Retina (tissue), 1 donor: ENCODE measurements at regions not wholly inside any gene's neighbourhood (a gene's known extent, or its start where the extent isn't known, plus 50 kb on each side); places are given as distances from the start of the nearest gene placed in this dataset.
"Not testable (repeated sequence)": the region's sequence is repeated elsewhere in the genome, so short reads cannot be mapped to it uniquely, and the experiment has no call there.

ENCODE experiments used
- DNase-seq: peaks from one replicate; pipeline ENCODE4 v3.0.0-alpha.2; 2016

GRCh38 chr6:105692613-105693215, 289.8 kb upstream of the PREP start:
- DNase-seq = peak; percentile 32

- peak; percentile 8 for DNase-seq
These were observed 289.1 kb upstream of the PREP start for GRCh38 chr6:105691971-105692370.

DNA sequence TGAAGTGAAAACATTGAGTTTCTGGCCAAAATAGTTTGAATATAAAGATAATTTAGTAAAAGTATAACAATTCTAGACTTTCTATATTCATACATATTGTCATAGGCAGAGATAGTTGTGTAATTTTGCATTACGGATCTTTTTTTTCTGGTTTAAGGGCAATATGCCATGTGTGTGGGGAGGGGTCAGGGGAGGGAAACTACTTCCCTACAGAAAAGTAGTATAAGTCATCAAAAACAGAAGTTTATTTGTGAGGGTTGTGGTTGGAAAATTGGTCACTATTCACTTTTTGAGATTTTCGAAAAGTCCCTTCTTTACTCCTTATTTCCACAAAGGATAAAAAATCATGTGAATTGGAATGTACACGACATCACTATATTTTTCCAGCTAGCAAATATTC, 288.2 kb upstream of the PREP start:
- DNase-seq = no peak

DNA sequence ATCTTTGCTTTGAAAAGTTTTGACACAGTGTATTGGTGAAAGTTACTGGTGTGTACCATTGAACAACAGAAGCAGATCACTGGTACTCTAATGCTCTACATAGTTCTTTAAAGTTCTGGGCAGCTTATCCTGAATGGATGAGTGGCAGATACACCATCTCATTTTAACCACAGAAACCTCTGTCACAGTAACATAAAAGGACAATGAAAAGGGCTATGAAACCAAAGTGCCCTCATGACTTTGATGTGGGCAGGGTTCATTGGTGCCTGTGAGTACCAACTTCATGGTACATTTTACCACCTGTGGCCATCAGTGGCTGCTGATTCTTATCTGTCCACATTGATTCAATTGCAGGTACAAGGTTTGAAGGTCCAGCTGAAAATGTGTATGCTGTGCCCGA, 285.7 kb upstream of the PREP start:
- no peak for DNase-seq

DNA sequence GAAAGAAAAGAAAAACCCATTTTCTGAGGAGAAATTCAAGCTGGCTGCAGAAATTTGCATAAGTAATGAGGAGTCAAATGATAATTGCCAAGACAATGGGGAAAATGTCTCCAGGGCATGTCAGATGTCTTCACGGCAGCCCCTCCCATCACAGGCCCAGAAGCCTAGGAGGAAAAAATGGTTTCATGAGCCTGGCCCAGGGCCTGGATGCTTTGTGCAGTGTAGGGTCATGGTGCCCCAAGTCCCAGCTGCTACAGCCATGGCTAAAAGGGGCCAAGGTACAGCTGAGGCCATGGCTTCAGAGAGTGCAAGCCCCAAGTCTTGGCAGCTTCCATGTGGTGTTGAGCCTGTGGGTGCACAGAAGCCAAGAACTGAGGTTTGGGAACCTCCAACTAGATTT, 283.9 kb upstream of the PREP start:
- not testable (repeated sequence) for DNase-seq

DNA sequence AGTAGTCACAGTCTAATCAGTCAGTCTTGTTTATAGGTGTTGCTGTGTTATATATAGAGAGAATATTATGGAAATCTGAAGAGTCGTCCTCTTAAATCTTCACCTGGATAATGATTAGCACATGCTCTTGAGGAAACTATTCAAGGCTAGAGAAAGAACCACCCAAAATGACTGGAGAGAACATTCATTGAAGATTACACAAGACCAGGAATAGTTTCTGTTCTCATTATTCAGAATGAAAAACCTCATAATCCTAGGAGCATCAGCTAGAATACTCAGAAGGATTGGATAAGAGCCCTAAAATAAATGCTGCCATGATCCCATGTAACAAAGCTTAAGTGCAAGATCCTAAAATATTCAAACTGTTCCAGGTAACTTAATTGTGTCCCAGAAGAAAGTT, 278.2 kb upstream of the PREP start:
- DNase-seq = no peak

- no peak for DNase-seq
These were observed 277.2 kb upstream of the PREP start for GRCh38 chr6:105680131-105680530.

GRCh38 chr6:105678516-105678915, 275.6 kb upstream of the PREP start:
- DNase-seq = no peak

DNA sequence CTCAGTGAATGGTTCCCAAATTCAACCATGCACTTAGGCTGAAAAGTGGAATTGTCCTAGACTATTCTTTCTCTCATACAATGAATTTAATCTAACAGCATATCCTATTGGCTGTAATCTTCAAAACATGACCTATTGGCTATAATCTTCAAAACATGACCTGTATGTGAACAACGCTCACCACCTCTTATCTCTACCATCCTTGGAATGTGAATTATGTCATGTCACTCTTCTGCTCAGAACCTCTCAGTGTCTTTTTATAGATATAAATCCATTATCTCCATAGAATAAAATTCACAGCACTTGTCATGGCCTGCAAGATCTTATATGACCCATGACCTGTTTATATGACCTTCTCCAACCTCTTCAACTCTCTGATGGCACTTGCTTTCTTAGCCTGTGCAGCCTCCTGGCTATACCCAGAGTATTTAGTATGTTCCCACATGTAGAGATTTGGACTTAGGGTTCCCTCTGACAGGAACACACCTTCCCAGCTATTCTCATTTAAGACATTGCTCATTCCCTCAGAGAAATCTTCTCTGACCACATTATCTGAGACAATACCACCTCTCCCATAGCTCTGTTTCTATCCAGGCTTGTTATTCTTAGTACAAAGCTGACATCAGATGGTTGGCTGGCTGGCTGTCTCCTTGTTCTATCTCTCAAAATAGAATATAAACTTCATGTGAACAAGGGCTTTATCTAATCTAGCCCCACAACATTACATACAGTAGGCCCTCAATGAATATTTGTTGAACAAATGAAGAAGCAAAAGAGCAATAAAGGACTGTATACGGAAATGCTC, 275.0 kb upstream of the PREP start:
- DNase-seq = no peak

- DNase-seq = no peak
These were observed 274.0 kb upstream of the PREP start for GRCh38 chr6:105676857-105677256.

- no peak for DNase-seq
These were observed 273.0 kb upstream of the PREP start for GRCh38 chr6:105675715-105676397.

- not testable (repeated sequence) for DNase-seq
These were observed 270.1 kb upstream of the PREP start for GRCh38 chr6:105672856-105673538.

- no peak for DNase-seq
These were observed 266.4 kb upstream of the PREP start for GRCh38 chr6:105669232-105669631.

- DNase-seq = no peak
These were observed 264.2 kb upstream of the PREP start for GRCh38 chr6:105667056-105667455.

DNA sequence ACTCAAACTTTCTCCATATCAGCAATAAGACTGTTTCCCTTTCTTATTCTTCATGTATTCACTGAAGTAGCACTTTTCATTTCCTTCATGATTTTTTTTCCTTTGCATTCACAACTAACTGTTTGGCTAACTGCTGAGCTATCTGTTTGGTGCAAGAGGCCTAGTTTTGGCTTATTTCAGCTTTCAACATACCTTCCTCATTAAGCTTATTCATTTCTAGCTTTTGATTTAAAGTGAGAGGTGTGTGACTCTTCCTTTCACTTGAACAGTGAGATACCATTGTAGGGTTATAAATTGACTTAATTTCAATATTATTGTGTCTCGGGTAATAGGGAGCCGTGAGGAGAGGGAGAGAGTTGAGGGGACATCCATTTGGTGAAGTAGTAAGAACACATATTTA, 262.0 kb upstream of the PREP start:
- DNase-seq = no peak

GRCh38 chr6:105651969-105652368, 249.1 kb upstream of the PREP start:
- DNase-seq = no peak

GRCh38 chr6:105650347-105650746, 247.5 kb upstream of the PREP start:
- DNase-seq = no peak

- no peak for DNase-seq
These were observed 246.3 kb upstream of the PREP start for GRCh38 chr6:105649192-105649591.

- DNase-seq = no peak
These were observed 245.4 kb upstream of the PREP start for GRCh38 chr6:105648276-105648675.

- DNase-seq = no peak
These were observed 243.5 kb upstream of the PREP start for GRCh38 chr6:105646391-105646867.

DNA sequence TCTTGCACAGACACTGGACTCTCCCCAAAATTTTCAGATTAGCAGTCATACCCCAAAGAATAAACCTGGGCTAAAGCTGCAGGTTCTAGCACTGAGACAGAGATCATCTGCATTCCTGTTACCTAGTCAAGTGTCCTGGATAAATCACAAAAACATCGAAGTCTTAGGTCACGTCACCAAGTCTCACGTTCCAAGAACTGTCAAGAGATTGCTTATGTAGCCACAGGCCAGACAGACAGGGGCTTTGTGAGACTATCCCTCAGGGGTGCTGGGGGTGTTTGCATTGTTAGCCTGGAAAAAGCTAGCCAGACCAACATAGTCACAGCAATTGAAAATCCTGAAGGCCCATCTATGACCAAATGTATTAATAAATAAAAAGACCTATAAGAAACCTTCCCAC, 243.1 kb upstream of the PREP start:
- no peak for DNase-seq

DNA sequence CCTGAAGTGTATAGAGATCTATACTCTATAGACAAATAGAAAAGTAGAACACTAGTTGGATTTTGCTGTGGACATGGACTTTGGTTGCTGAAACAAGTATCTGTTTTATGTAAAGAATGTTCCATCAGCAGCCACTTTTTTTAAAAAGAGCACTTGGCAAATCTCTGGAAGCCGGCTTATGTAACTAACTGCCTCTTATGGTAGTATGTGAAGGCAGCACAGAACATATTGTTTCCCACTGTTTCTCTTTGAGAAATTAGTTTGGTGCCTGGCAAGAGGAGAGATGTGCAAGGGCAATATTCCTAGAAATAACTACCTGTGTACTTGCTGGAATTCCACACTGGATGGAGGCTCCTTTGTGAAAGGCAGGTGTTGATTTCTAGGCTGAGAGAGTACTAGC, 242.3 kb upstream of the PREP start:
- no peak for DNase-seq

DNA sequence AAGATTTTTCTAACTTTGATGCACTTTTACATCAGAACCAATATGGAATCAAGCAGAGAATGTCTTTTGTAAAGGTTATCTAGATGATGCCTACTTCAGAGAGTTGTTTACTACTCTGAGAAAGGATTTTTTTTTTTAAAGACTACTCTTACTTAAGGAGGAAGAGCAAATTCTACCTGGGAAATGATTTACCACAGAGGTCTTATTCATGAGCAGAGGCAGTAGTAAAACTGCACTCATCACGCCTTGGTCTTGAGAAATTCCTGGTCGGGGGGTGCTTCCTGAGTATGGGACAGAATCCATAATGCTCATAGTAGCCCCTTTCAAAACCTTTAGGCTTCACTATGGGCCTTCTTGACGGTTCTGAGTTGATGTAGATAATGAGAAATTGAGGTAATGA, 241.8 kb upstream of the PREP start:
- no peak for DNase-seq
